ENCODE measurements at regions not wholly inside any gene's neighbourhood (a gene's known extent, or its start where the extent isn't known, plus 50 kb on each side); places are given as distances from the start of the nearest gene placed in this dataset.

DNA sequence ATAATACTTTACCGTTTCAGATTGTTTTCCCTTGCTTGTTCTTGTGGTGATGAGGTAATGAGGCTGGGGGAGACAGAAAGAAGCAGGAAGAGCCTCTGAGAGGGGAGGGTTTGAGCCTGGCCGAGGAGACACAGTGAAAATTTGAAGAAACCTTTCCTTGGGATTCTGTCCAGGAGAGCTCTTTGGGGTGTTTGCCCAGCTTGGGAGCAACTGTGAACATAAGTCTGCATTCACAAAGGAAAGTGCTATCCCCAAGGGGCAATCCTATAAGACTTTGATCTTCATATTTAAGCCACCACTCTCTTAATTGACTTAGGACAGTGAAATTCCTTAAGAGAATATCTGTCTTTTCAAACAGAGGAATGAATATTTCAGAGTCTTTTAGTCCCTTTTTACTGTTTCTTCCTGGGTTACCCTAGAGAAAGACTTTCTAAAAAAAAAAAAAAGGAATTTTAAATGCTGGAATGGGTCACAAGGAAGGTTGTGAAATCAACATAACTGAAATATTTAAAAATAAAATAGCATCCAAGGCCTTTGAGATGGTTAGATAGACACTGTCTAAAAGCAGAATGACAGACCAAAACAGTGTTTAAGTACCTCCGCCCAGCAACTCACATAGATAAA lies 52.5 kb upstream of the STAM2 start:
- no peaks in the 10 kb centered on the region for H3K9me3 ChIP-seq (replicated peaks in 1 of 2; ENCODE audit: control insufficient read depth in 2 of 2, insufficient read depth in 1 of 2, low read depth in 1 of 2, low read length in 2 of 2)
- no peak overlapping the region for H3K4me3 ChIP-seq (ENCODE audit: low read length in 2 of 2)
- H3K9ac ChIP-seq (ENCODE audit: low read depth, low read length, poor library complexity), result no peak overlapping the region
- H3K23ac ChIP-seq (ENCODE audit: low read depth, low read length, poor library complexity), result no peak overlapping the region
- no peak for DNase-seq (ENCODE audit: low spot score)
- no peak overlapping the region for H3K14ac ChIP-seq (ENCODE audit: low read length)
- no peaks in the 10 kb centered on the region for H3K79me1 ChIP-seq (ENCODE audit: low read depth, low read length)
- peak overlapping the region; percentile 54 for H2AFZ ChIP-seq (ENCODE audit: low read length)
- H3K18ac ChIP-seq (ENCODE audit: low read length), result no peak overlapping the region
- H2BK12ac ChIP-seq (ENCODE audit: low read length), result no peak overlapping the region
- H2AK5ac ChIP-seq (ENCODE audit: low read depth, low read length), result no peak overlapping the region
- no peak overlapping the region for H2BK120ac ChIP-seq (ENCODE audit: low read depth, low read length)
- no peak overlapping the region for H4K8ac ChIP-seq (ENCODE audit: low read depth, low read length)
- WGBS, 2 donors (ENCODE audit: extremely low coverage in 2 of 2, insufficient read length in 2 of 2, insufficient replicate concordance in 1 of 2), result no CpG with 5 or more reads among the region's 3 CpGs
- no peaks in the 10 kb centered on the region for H3K36me3 ChIP-seq (replicated peaks in 1 of 2; ENCODE audit: control insufficient read depth in 2 of 2, insufficient read depth in 2 of 2, low read length in 2 of 2)
- H3K27ac ChIP-seq (replicated peaks; ENCODE audit: low read length), result no peak overlapping the region
- no peak overlapping the region for H2BK15ac ChIP-seq (ENCODE audit: low read length)
- H3K4me1 ChIP-seq (ENCODE audit: control insufficient read depth in 2 of 2, insufficient read depth in 1 of 2, low read depth in 1 of 2, low read length in 2 of 2), result peaks cover 0 to 3% of the 10 kb centered on the region in 2 donors
- no peak overlapping the region for H4K91ac ChIP-seq (ENCODE audit: low read depth, low read length, poor library complexity)
- no peak overlapping the region for H3K4me2 ChIP-seq (ENCODE audit: insufficient read depth, low read length, poor library complexity, severe bottlenecking)
- no peaks in the 10 kb centered on the region for H3K27me3 ChIP-seq (ENCODE audit: control insufficient read depth in 3 of 3, insufficient read depth in 3 of 3, low read depth in 1 of 3, low read length in 3 of 3)
- no peak overlapping the region for H3K4ac ChIP-seq (ENCODE audit: low read length)
- H2BK5ac ChIP-seq (ENCODE audit: low read length), result no peak overlapping the region

DNA sequence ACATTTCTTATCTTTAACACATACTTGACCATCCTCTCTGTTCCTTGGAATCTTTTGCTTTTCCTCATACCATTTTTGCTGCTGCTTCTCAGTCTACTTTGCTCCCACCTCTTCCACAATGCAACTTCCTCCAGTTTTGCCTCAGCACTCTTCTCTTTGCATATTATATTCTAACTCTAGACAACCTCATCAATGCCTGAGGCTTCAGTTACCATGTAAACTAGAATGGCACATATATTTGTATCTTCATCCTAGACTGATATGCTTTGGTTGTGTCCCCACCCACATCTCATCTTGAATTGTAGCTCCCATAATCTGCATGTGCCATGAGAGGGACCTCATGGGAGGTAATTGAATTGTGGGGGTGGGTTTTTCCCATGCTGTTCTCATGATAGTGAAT lies 55.9 kb upstream of the STAM2 start:
- Histone ChIP-seq H3K27me3 (ENCODE audit: control insufficient read depth in 3 of 3, insufficient read depth in 3 of 3, low read depth in 1 of 3, low read length in 3 of 3) (peaks cover 0 to 9% (median 0%) of the 10 kb centered on the region in 3 experiments), H3K4ac (ENCODE audit: low read length) (no peak overlapping the region), H2AFZ (ENCODE audit: low read length) (no peak overlapping the region), H2BK15ac (ENCODE audit: low read length) (no peak overlapping the region), H3K79me1 (ENCODE audit: low read depth, low read length) (no peaks in the 10 kb centered on the region), H2BK5ac (ENCODE audit: low read length) (no peak overlapping the region), H2BK120ac (ENCODE audit: low read depth, low read length) (no peak overlapping the region), H3K36me3 (replicated peaks in 1 of 2; ENCODE audit: control insufficient read depth in 2 of 2, insufficient read depth in 2 of 2, low read length in 2 of 2) (no peaks in the 10 kb centered on the region), H2AK5ac (ENCODE audit: low read depth, low read length) (no peak overlapping the region), H3K4me3 (ENCODE audit: low read length in 2 of 2) (no peak overlapping the region), H3K18ac (ENCODE audit: low read length) (no peak overlapping the region), H2BK12ac (ENCODE audit: low read length) (no peak overlapping the region), H3K9me3 (replicated peaks in 1 of 2; ENCODE audit: control insufficient read depth in 2 of 2, insufficient read depth in 1 of 2, low read depth in 1 of 2, low read length in 2 of 2) (no peaks in the 10 kb centered on the region), H4K91ac (ENCODE audit: low read depth, low read length, poor library complexity) (no peak overlapping the region), H3K14ac (ENCODE audit: low read length) (no peak overlapping the region), H3K4me2 (ENCODE audit: insufficient read depth, low read length, poor library complexity, severe bottlenecking) (no peak overlapping the region), H3K9ac (ENCODE audit: low read depth, low read length, poor library complexity) (no peak overlapping the region), H3K4me1 (ENCODE audit: control insufficient read depth in 2 of 2, insufficient read depth in 1 of 2, low read depth in 1 of 2, low read length in 2 of 2) (no peaks in the 10 kb centered on the region), H3K27ac (replicated peaks; ENCODE audit: low read length) (no peak overlapping the region), H3K23ac (ENCODE audit: low read depth, low read length, poor library complexity) (no peak overlapping the region), H4K8ac (ENCODE audit: low read depth, low read length) (no peak overlapping the region)
- DNase-seq (ENCODE audit: low spot score), result no peak

DNA sequence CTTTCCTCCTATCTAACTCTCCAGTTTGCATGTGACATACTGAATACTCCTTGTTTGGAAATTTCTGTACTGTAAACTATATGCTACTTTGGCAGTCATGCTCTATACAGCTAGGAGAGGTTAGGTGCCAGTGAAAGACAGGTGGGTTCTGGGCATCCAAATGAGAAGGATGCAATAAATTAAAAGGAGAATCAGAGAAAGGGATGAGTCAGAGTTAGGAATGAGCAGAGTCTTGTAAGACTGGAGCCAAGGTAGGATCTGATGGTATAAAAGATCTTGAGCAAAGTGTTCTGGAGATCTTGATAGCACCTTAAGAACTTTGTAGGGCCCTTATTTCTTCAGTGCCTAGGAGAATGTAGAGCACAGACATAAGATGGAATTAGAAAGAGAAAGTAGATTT lies 58.7 kb upstream of the STAM2 start:
- no peak overlapping the region for H3K14ac ChIP-seq (ENCODE audit: low read length)
- no peak overlapping the region for H3K4me3 ChIP-seq (ENCODE audit: low read length in 2 of 2)
- DNase-seq (ENCODE audit: low spot score), result no peak
- no peak overlapping the region for H3K4me2 ChIP-seq (ENCODE audit: insufficient read depth, low read length, poor library complexity, severe bottlenecking)
- H3K4me1 ChIP-seq (ENCODE audit: control insufficient read depth in 2 of 2, insufficient read depth in 1 of 2, low read depth in 1 of 2, low read length in 2 of 2), result no peaks in the 10 kb centered on the region
- H3K18ac ChIP-seq (ENCODE audit: low read length), result no peak overlapping the region
- no peak overlapping the region for H2BK5ac ChIP-seq (ENCODE audit: low read length)
- no peak overlapping the region for H2AFZ ChIP-seq (ENCODE audit: low read length)
- H2AK5ac ChIP-seq (ENCODE audit: low read depth, low read length), result no peak overlapping the region
- H3K9ac ChIP-seq (ENCODE audit: low read depth, low read length, poor library complexity), result no peak overlapping the region
- H2BK15ac ChIP-seq (ENCODE audit: low read length), result no peak overlapping the region
- H2BK120ac ChIP-seq (ENCODE audit: low read depth, low read length), result no peak overlapping the region
- no peak overlapping the region for H2BK12ac ChIP-seq (ENCODE audit: low read length)
- H4K91ac ChIP-seq (ENCODE audit: low read depth, low read length, poor library complexity), result no peak overlapping the region
- no peak overlapping the region for H3K27ac ChIP-seq (replicated peaks; ENCODE audit: low read length)
- H3K23ac ChIP-seq (ENCODE audit: low read depth, low read length, poor library complexity), result no peak overlapping the region
- no peaks in the 10 kb centered on the region for H3K36me3 ChIP-seq (replicated peaks in 1 of 2; ENCODE audit: control insufficient read depth in 2 of 2, insufficient read depth in 2 of 2, low read length in 2 of 2)
- no peaks in the 10 kb centered on the region for H3K79me1 ChIP-seq (ENCODE audit: low read depth, low read length)
- no peak overlapping the region for H4K8ac ChIP-seq (ENCODE audit: low read depth, low read length)
- no peak overlapping the region for H3K4ac ChIP-seq (ENCODE audit: low read length)
- H3K9me3 ChIP-seq (replicated peaks in 1 of 2; ENCODE audit: control insufficient read depth in 2 of 2, insufficient read depth in 1 of 2, low read depth in 1 of 2, low read length in 2 of 2), result no peaks in the 10 kb centered on the region
- H3K27me3 ChIP-seq (ENCODE audit: control insufficient read depth in 3 of 3, insufficient read depth in 3 of 3, low read depth in 1 of 3, low read length in 3 of 3), result peaks cover 0 to 9% (median 0%) of the 10 kb centered on the region in 3 experiments

DNA sequence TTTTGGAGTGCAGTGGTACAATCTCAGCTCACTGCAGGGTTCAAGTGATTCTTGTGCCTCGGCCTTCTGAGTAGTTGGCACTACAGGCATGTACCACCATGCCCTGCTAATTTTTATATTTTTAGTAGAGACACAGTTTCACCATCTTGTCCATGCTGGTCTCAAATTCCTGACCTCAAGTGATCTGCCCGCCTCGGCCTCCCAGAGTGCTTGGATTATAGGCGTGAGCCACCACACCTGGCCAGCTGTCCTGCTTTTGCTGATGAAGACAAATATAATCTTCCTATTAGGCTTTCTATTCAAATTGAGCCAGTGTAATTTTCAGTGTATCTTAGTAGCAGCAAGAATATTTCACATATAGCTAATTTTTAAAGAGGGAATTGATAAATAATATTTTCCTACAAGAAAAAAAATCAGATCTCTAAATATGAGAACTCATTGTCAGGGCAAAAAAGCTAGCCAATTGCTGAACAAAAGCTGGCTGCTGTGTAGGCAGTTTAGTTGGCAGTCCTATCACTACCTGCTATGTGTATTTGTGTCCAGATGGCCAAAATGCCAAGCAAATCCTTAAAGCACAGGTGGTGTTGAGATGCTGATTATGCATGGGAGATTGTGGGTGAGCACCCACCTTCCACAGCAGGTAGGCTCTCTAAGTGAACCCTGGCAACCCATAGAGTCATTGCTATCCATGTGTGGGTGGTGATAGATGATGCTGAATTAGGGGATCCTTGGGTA lies 60.8 kb upstream of the STAM2 start:
- Histone ChIP-seq H3K4ac (ENCODE audit: low read length) (no peak overlapping the region), H3K79me1 (ENCODE audit: low read depth, low read length) (no peaks in the 10 kb centered on the region), H2AFZ (ENCODE audit: low read length) (no peak overlapping the region), H3K27ac (replicated peaks; ENCODE audit: low read length) (no peak overlapping the region), H3K4me1 (ENCODE audit: control insufficient read depth in 2 of 2, insufficient read depth in 1 of 2, low read depth in 1 of 2, low read length in 2 of 2) (no peaks in the 10 kb centered on the region), H4K91ac (ENCODE audit: low read depth, low read length, poor library complexity) (no peak overlapping the region), H2BK120ac (ENCODE audit: low read depth, low read length) (no peak overlapping the region), H4K8ac (ENCODE audit: low read depth, low read length) (no peak overlapping the region), H3K23ac (ENCODE audit: low read depth, low read length, poor library complexity) (no peak overlapping the region), H3K9me3 (replicated peaks in 1 of 2; ENCODE audit: control insufficient read depth in 2 of 2, insufficient read depth in 1 of 2, low read depth in 1 of 2, low read length in 2 of 2) (peaks cover 2 to 7% of the 10 kb centered on the region in 2 donors), H2AK5ac (ENCODE audit: low read depth, low read length) (no peak overlapping the region), H3K36me3 (replicated peaks in 1 of 2; ENCODE audit: control insufficient read depth in 2 of 2, insufficient read depth in 2 of 2, low read length in 2 of 2) (no peaks in the 10 kb centered on the region), H3K14ac (ENCODE audit: low read length) (no peak overlapping the region), H3K18ac (ENCODE audit: low read length) (no peak overlapping the region), H3K9ac (ENCODE audit: low read depth, low read length, poor library complexity) (no peak overlapping the region), H3K27me3 (ENCODE audit: control insufficient read depth in 3 of 3, insufficient read depth in 3 of 3, low read depth in 1 of 3, low read length in 3 of 3) (peaks cover 0 to 15% (median 0%) of the 10 kb centered on the region in 3 experiments), H3K4me3 (ENCODE audit: low read length in 2 of 2) (no peak overlapping the region), H2BK12ac (ENCODE audit: low read length) (no peak overlapping the region), H2BK15ac (ENCODE audit: low read length) (no peak overlapping the region), H3K4me2 (ENCODE audit: insufficient read depth, low read length, poor library complexity, severe bottlenecking) (no peak overlapping the region), H2BK5ac (ENCODE audit: low read length) (no peak overlapping the region)
- DNase-seq (ENCODE audit: low spot score), result no peak
- no CpG with 5 or more reads among the region's 4 CpGs for WGBS, 2 donors (ENCODE audit: extremely low coverage in 2 of 2, insufficient read length in 2 of 2, insufficient replicate concordance in 1 of 2)
